DOHH2 (cell line): ENCODE measurements at regions not wholly inside any gene's neighbourhood (a gene's known extent, or its start where the extent isn't known, plus 50 kb on each side); places are given as distances from the start of the nearest gene placed in this dataset.
"Not testable (repeated sequence)": the region's sequence is repeated elsewhere in the genome, so short reads cannot be mapped to it uniquely, and the experiment has no call there.

Experiments
- CTCF ChIP-seq: fragments of 200-600 bp; sonication (generic); IDR thresholded peaks from one replicate; pipeline ENCODE4 v1.5.1; 2014; ENCODE audit warnings: antibody characterized with exemption, mild to moderate bottlenecking, low read depth, low read length; ENCODE audit not compliant: poor library complexity, severe bottlenecking
- EZH2phosphoT487 ChIP-seq: fragments of 200-600 bp; sonication (generic); IDR thresholded peaks from 2 replicates; pipeline ENCODE4 v1.6.1; 2017; ENCODE audit warnings: borderline replicate concordance, mild to moderate bottlenecking, antibody characterized with exemption, low read length, moderate library complexity, mixed read lengths

GRCh38 chr5:174476001-174476400, 248.4 kb upstream of the MSX2 start:
- not testable (repeated sequence) for TF ChIP-seq CTCF, EZH2phosphoT487
